K562 (cell line): ENCODE measurements at regions not wholly inside any gene's neighbourhood (a gene's known extent, or its start where the extent isn't known, plus 50 kb on each side); places are given as distances from the start of the nearest gene placed in this dataset.

Experiments used
- BRF2 ChIP-seq: IDR thresholded peaks from 3 replicates; pipeline ENCODE4 v1.6.1; 2011; ENCODE audit warnings: borderline replicate concordance, mild to moderate bottlenecking; ENCODE audit not compliant: insufficient read length, insufficient read depth
- CEBPZ ChIP-seq: fragments of 150-350 bp; IDR thresholded peaks from 2 replicates; pipeline ENCODE4 v1.6.1; 2014; ENCODE audit warnings: low read depth, mild to moderate bottlenecking, low read length, borderline replicate concordance
- CUX1 ChIP-seq: fragments of 200-800 bp; sonication (Bioruptor generic); IDR thresholded peaks from 2 replicates; pipeline ENCODE4 v1.6.1; 2016; ENCODE audit warnings: missing genetic modification characterization, missing compliant biosample characterization
- EWSR1 ChIP-seq: fragments of 450-650 bp; IDR thresholded peaks from 2 replicates; pipeline ENCODE4 v1.6.1; 2018; ENCODE audit warnings: borderline replicate concordance, mild to moderate bottlenecking, low read depth, moderate library complexity; ENCODE audit not compliant: partially characterized antibody
- MYNN ChIP-seq, 2 experiments: sonication (generic); formaldehyde crosslinking in 1 of 2; IDR thresholded peaks; 2 replicates each; pipeline versions ENCODE4 v1.5.0 to v1.6.1; 2016 to 2020; ENCODE audit warnings: antibody characterized with exemption in 1 of 2, missing genetic modification reagents in 1 of 2
- RBFOX2 ChIP-seq: fragments of 200-400 bp; formaldehyde crosslinking; IDR thresholded peaks from 2 replicates; pipeline ENCODE4 v1.6.1; 2017; ENCODE audit warnings: low read depth, mild to moderate bottlenecking, low read length, moderate library complexity
- RBM22 ChIP-seq: fragments of 200-400 bp; formaldehyde crosslinking; IDR thresholded peaks from 2 replicates; pipeline ENCODE4 v1.6.1; 2018; ENCODE audit warnings: low read length, low read depth; ENCODE audit not compliant: poor library complexity, severe bottlenecking
- TFAM ChIP-seq: fragments of 250-450 bp; sonication (Bioruptor Pico); conservative IDR thresholded peaks from 2 replicates; pipeline ENCODE4 v1.5.0; 2021; ENCODE audit warnings: mild to moderate bottlenecking, moderate library complexity
- ZBTB7A ChIP-seq: IDR thresholded peaks from 2 replicates; pipeline ENCODE4 v1.6.1; 2011; ENCODE audit warnings: low read depth, mild to moderate bottlenecking, low read length, moderate library complexity, borderline replicate concordance; ENCODE audit not compliant: control insufficient read depth
- ZKSCAN3 ChIP-seq: fragments of 250-450 bp; sonication (Bioruptor Pico); IDR thresholded peaks from 2 replicates; pipeline ENCODE4 v1.4.0; 2020
- ZNF12 ChIP-seq: sonication (generic); formaldehyde crosslinking; IDR thresholded peaks from 2 replicates; pipeline ENCODE4 v1.4.0; 2020; ENCODE audit warnings: mild to moderate bottlenecking, missing genetic modification reagents
- ZNF224 ChIP-seq: sonication (generic); formaldehyde crosslinking; IDR thresholded peaks from 2 replicates; pipeline ENCODE4 v1.8.0; 2022; ENCODE audit warnings: mild to moderate bottlenecking, missing genetic modification reagents
- ZNF280B ChIP-seq: fragments of 250-450 bp; sonication (Bioruptor Pico); IDR thresholded peaks from 2 replicates; pipeline ENCODE4 v1.5.1; 2021; ENCODE audit warnings: mild to moderate bottlenecking
- TF ChIP-seq, protein P1 (sequence below): fragments of 250-450 bp; sonication (Bioruptor Pico); IDR thresholded peaks from 2 replicates; pipeline ENCODE4 v1.8.0; 2022; ENCODE audit warnings: inconsistent platforms

DNA sequence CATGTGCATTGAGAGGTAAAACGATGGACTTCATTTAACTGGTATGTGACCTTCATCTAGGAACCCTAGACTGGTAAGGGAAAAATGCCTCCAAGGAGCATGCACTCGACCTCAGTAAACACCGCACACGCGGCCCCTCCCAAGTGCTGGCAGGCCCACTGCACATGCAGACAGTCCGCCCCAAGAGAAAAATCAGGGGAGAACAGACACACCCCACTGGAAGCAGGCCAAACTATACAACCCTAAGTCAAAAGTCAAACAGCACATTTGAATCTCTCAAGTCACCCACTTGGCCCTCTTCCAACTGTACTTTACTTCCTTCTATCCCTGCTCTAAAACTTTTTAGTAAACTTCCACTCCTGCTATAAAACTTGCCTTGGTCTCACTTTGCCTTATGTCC, 250.1 kb upstream of the HES1 start (continued):
- TF ChIP-seq CUX1 (CRISPR knock-in tag): no peak
- TF ChIP-seq RBFOX2: no peak
- no peak for TF ChIP-seq ZNF224 (CRISPR knock-in tag)
- no peak for TF ChIP-seq RBM22
- no peak for TF ChIP-seq MYNN (IDR thresholded peaks at IDR 0.05)
- TF ChIP-seq MYNN (CRISPR knock-in tag; IDR thresholded peaks at IDR 0.05): no peak
- no peak for TF ChIP-seq ZBTB7A
- TF ChIP-seq, protein P1, sequence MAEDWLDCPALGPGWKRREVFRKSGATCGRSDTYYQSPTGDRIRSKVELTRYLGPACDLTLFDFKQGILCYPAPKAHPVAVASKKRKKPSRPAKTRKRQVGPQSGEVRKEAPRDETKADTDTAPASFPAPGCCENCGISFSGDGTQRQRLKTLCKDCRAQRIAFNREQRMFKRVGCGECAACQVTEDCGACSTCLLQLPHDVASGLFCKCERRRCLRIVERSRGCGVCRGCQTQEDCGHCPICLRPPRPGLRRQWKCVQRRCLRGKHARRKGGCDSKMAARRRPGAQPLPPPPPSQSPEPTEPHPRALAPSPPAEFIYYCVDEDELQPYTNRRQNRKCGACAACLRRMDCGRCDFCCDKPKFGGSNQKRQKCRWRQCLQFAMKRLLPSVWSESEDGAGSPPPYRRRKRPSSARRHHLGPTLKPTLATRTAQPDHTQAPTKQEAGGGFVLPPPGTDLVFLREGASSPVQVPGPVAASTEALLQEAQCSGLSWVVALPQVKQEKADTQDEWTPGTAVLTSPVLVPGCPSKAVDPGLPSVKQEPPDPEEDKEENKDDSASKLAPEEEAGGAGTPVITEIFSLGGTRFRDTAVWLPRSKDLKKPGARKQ (CRISPR knock-in tag): no peak
- TF ChIP-seq BRF2: no peak
- no peak for TF ChIP-seq CEBPZ
- TF ChIP-seq ZNF12 (CRISPR knock-in tag): no peak
- TF ChIP-seq ZKSCAN3: no peak
- no peak for TF ChIP-seq EWSR1
- TF ChIP-seq TFAM: no peak
- TF ChIP-seq ZNF280B (CRISPR knock-in tag): no peak
